ENCODE measurements at regions not wholly inside any gene's neighbourhood (a gene's known extent, or its start where the extent isn't known, plus 50 kb on each side); places are given as distances from the start of the nearest gene placed in this dataset.

DNA sequence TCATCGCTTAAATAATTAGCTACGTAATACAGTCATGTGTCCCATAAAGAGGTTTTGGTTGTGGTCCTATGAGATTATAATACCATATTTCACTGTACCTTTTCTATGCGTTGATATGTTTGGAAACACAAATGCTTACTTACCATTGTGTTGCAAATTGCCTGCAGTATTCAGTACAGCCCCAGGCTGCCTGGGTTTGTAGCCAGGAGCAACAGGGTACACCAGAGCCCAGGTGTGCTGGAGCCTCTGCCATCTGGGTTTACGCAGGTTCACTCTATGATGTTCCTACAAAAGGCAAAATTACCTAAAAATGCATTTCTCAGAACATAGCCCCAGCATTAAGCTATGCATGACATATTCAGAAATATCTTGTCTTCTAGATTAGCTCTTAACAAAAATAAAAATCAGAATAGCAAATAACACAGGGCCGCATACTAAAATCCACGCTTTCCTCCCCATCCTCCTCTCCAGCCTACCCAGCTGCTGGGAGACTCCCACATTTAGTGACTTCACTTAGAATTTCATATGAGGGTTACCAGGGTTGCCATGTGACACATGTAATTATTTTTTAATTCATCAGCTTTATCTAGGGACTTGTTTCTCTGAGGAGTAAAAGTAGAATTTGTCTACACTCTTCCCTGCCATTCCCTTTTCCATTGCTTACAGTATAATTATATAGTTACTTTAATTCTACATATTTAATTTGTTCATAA lies 559.0 kb upstream of the ADARB2 start:
- no peaks in the 10 kb centered on the region for H3K27me3 ChIP-seq (ENCODE audit: control insufficient read depth, insufficient read depth, low read length)
- WGBS (ENCODE audit: insufficient coverage, low lambda C conversion rate), result 100% methylated on average over 1 of the region's 6 CpGs
- no peaks in the 10 kb centered on the region for H3K4me1 ChIP-seq (ENCODE audit: control insufficient read depth, insufficient read depth, low read length)
- H3K27ac ChIP-seq (ENCODE audit: low read length), result no peak overlapping the region
- H3K9me3 ChIP-seq (ENCODE audit: control insufficient read depth, low read depth, low read length), result no peaks in the 10 kb centered on the region
- DNase-seq, result no peak
- no peaks in the 10 kb centered on the region for H3K36me3 ChIP-seq (ENCODE audit: control insufficient read depth, insufficient read depth, low read length)
- no peak overlapping the region for H3K4me3 ChIP-seq (ENCODE audit: low read length)

DNA sequence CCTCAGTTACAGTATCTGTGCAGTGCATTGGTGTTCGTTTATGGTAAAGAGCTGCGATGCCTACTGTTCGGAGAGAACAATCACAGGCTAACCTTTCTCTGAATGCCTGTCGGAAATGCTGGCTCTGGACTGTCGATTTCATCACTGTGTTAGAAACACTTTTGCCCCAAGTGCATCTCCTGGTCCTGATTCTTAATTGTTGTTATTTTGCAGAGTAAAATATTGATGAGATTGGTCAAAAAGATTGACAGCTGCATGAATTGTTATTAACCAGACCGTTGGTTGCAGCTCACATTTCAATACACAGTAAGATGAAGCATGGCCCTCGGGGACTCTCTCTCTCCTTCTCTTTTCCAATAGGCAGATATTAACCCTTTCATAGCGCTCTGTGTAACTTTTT lies 557.4 kb upstream of the ADARB2 start:
- no peak for DNase-seq
- H3K27ac ChIP-seq (ENCODE audit: low read length), result no peak overlapping the region
- 38% methylated on average over 3 of the region's 8 CpGs for WGBS (ENCODE audit: insufficient coverage, low lambda C conversion rate)
- no peaks in the 10 kb centered on the region for H3K27me3 ChIP-seq (ENCODE audit: control insufficient read depth, insufficient read depth, low read length)
- no peak overlapping the region for H3K4me3 ChIP-seq (ENCODE audit: low read length)
- no peaks in the 10 kb centered on the region for H3K36me3 ChIP-seq (ENCODE audit: control insufficient read depth, insufficient read depth, low read length)
- H3K9me3 ChIP-seq (ENCODE audit: control insufficient read depth, low read depth, low read length), result no peaks in the 10 kb centered on the region
- no peaks in the 10 kb centered on the region for H3K4me1 ChIP-seq (ENCODE audit: control insufficient read depth, insufficient read depth, low read length)

DNA sequence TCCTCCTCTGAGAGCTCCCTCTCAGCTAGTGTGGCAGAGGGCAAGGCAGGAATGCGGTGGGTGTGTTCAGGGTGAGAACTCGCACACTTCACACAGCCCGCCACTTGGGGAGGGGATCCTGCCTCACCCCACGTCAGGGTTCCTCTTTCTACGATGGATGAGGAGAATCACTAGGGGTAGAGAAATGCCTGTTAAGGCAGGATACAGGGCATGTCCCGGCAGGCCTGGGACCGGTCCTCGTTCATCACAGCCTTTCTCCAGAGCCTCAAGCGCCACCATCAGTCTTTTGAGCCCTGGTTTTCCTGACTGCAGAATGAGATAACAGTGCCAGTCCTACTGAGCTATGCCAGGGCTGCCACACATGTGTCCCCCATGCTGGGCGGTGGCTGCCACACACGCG lies 546.7 kb upstream of the ADARB2 start:
- H3K9me3 ChIP-seq (ENCODE audit: control insufficient read depth, low read depth, low read length), result no peaks in the 10 kb centered on the region
- WGBS (ENCODE audit: insufficient coverage, low lambda C conversion rate), result no CpG with 5 or more reads among the region's 12 CpGs
- no peak overlapping the region for H3K27ac ChIP-seq (ENCODE audit: low read length)
- no peaks in the 10 kb centered on the region for H3K27me3 ChIP-seq (ENCODE audit: control insufficient read depth, insufficient read depth, low read length)
- H3K4me1 ChIP-seq (ENCODE audit: control insufficient read depth, insufficient read depth, low read length), result no peaks in the 10 kb centered on the region
- no peaks in the 10 kb centered on the region for H3K36me3 ChIP-seq (ENCODE audit: control insufficient read depth, insufficient read depth, low read length)
- no peak overlapping the region for H3K4me3 ChIP-seq (ENCODE audit: low read length)
- no peak for DNase-seq

GRCh38 chr10:2282202-2282601 lies 544.9 kb upstream of the ADARB2 start:
- H3K27ac ChIP-seq (ENCODE audit: low read length), result no peak overlapping the region
- DNase-seq, result no peak
- H3K4me1 ChIP-seq (ENCODE audit: control insufficient read depth, insufficient read depth, low read length), result no peaks in the 10 kb centered on the region
- WGBS (ENCODE audit: insufficient coverage, low lambda C conversion rate), result no CpG with 5 or more reads among the region's 7 CpGs
- no peaks in the 10 kb centered on the region for H3K27me3 ChIP-seq (ENCODE audit: control insufficient read depth, insufficient read depth, low read length)
- H3K9me3 ChIP-seq (ENCODE audit: control insufficient read depth, low read depth, low read length), result no peaks in the 10 kb centered on the region
- H3K36me3 ChIP-seq (ENCODE audit: control insufficient read depth, insufficient read depth, low read length), result no peaks in the 10 kb centered on the region
- no peak overlapping the region for H3K4me3 ChIP-seq (ENCODE audit: low read length)

DNA sequence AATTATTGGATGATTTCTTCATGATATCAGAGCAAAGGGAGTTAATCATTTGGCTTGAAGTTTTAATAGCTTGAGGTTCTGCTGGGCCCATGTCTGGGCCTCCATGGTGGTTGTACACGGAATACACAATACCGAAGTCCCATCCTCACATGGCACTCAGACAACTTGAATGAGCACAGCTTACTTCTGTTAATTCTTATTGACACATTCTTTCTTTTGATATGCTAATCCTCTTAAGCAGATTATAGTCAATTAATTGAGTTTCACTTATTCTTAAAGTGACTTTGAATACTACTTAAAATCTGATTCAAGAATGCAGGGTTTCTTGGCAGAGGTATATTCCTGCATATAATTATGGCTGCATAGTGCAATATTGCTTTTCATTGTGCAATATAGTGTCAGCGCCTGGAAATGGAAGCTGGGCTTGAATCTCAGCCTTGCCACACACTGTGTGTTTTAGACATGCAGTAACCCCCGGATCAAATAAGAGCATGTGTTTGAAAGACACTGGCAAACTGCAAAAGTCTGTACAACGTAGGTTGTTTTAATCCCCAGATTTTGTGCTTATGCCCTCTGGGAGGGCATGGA lies 543.5 kb upstream of the ADARB2 start:
- Histone ChIP-seq H3K27me3 (ENCODE audit: control insufficient read depth, insufficient read depth, low read length) (no peaks in the 10 kb centered on the region), H3K36me3 (ENCODE audit: control insufficient read depth, insufficient read depth, low read length) (no peaks in the 10 kb centered on the region), H3K9me3 (ENCODE audit: control insufficient read depth, low read depth, low read length) (no peaks in the 10 kb centered on the region), H3K27ac (ENCODE audit: low read length) (no peak overlapping the region), H3K4me3 (ENCODE audit: low read length) (no peak overlapping the region), H3K4me1 (ENCODE audit: control insufficient read depth, insufficient read depth, low read length) (no peaks in the 10 kb centered on the region)
- no CpG with 5 or more reads among the region's 5 CpGs for WGBS (ENCODE audit: insufficient coverage, low lambda C conversion rate)
- DNase-seq, result no peak

DNA sequence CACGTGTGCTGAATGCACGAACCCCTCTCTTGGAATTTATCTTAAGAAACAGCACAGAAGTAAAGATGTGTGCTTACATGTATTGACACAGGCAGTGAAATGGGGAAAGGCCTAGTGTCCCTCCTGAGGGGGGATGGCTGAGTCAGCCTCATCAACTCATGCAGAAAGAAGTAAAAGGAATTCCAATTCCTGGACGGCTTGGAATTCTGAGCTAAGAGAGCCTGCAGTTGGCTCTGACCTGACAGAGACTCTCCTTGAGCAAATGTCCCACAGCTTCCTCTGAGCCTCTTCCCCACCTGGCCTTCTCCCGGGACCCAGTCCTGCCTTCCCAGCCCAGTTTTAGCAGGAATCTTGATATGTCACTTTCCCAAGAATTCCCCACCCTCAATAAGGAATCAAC lies 542.4 kb upstream of the ADARB2 start:
- H3K4me1 ChIP-seq (ENCODE audit: control insufficient read depth, insufficient read depth, low read length), result no peaks in the 10 kb centered on the region
- no peak for DNase-seq
- H3K4me3 ChIP-seq (ENCODE audit: low read length), result no peak overlapping the region
- H3K27me3 ChIP-seq (ENCODE audit: control insufficient read depth, insufficient read depth, low read length), result no peaks in the 10 kb centered on the region
- no CpG with 5 or more reads among the region's 4 CpGs for WGBS (ENCODE audit: insufficient coverage, low lambda C conversion rate)
- no peaks in the 10 kb centered on the region for H3K36me3 ChIP-seq (ENCODE audit: control insufficient read depth, insufficient read depth, low read length)
- no peaks in the 10 kb centered on the region for H3K9me3 ChIP-seq (ENCODE audit: control insufficient read depth, low read depth, low read length)
- no peak overlapping the region for H3K27ac ChIP-seq (ENCODE audit: low read length)

DNA sequence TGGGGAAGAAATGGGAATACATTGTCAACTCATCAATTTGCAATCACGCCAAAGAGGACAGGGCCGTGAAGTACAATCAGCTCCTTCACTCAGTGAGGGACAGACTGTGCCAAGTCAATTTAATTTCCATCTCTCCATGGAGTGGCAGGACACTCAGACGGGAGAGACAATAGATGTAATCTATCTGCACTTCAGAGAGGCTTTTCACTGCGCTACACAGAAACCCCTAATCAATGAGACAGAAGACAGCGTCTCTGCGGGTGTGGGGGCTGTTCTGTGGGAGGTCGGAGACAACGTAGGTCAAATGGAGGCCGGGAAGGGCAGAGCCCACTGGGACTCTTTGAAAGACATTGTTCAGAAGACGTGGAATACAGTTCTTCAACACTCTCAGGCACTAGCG lies 541.0 kb upstream of the ADARB2 start:
- Histone ChIP-seq H3K4me1 (ENCODE audit: control insufficient read depth, insufficient read depth, low read length) (no peaks in the 10 kb centered on the region), H3K36me3 (ENCODE audit: control insufficient read depth, insufficient read depth, low read length) (no peaks in the 10 kb centered on the region), H3K27me3 (ENCODE audit: control insufficient read depth, insufficient read depth, low read length) (no peaks in the 10 kb centered on the region), H3K9me3 (ENCODE audit: control insufficient read depth, low read depth, low read length) (no peaks in the 10 kb centered on the region), H3K27ac (ENCODE audit: low read length) (no peak overlapping the region), H3K4me3 (ENCODE audit: low read length) (no peak overlapping the region)
- WGBS (ENCODE audit: insufficient coverage, low lambda C conversion rate), result no CpG with 5 or more reads among the region's 11 CpGs
- DNase-seq, result no peak

DNA sequence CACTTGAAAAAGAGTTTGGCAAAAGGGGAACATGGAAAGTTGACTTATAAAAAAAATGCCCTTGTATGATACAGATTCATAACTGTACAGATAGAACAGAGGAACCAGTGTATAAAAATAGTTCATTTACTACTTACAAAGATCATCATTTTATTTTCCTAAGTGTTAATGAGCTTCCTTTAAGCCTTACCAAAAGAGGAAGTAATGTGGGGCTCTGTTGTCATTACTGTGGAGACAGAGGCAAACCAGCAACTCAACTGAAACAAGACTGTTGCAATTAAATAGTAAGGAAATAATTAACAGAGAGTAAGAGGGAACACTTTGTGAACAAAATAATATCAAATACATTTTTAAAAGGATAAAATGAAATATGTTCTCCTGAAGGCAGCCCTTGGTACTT lies 526.2 kb upstream of the ADARB2 start:
- no peak overlapping the region for H3K4me3 ChIP-seq (ENCODE audit: low read length)
- H3K36me3 ChIP-seq (ENCODE audit: control insufficient read depth, insufficient read depth, low read length), result no peaks in the 10 kb centered on the region
- no peak for DNase-seq
- no peaks in the 10 kb centered on the region for H3K27me3 ChIP-seq (ENCODE audit: control insufficient read depth, insufficient read depth, low read length)
- no peak overlapping the region for H3K27ac ChIP-seq (ENCODE audit: low read length)
- H3K9me3 ChIP-seq (ENCODE audit: control insufficient read depth, low read depth, low read length), result peaks cover 4% of the 10 kb centered on the region
- no peaks in the 10 kb centered on the region for H3K4me1 ChIP-seq (ENCODE audit: control insufficient read depth, insufficient read depth, low read length)

DNA sequence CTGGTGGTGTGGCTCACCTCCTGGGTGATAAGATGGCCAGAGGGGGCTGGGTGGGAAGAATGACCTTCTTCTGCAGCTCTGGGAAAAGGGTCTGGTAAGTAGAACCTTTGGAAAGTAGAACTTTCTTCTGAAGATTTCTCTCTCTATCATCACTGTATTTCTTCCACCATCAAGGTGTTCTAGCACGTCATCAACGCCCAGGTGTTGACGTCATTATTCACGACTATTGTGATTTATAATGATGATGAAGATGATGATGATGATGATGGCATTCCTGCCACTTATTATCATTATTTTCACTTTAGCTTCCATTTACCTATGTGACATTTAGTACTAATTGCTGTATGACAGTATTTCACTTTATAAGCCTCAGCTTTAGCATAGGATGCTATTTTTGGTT lies 525.6 kb upstream of the ADARB2 start:
- Histone ChIP-seq H3K9me3 (ENCODE audit: control insufficient read depth, low read depth, low read length) (peaks cover 7% of the 10 kb centered on the region), H3K4me3 (ENCODE audit: low read length) (no peak overlapping the region), H3K27ac (ENCODE audit: low read length) (no peak overlapping the region), H3K4me1 (ENCODE audit: control insufficient read depth, insufficient read depth, low read length) (no peaks in the 10 kb centered on the region), H3K36me3 (ENCODE audit: control insufficient read depth, insufficient read depth, low read length) (no peaks in the 10 kb centered on the region), H3K27me3 (ENCODE audit: control insufficient read depth, insufficient read depth, low read length) (no peaks in the 10 kb centered on the region)
- DNase-seq, result no peak
- no CpG with 5 or more reads among the region's 4 CpGs for WGBS (ENCODE audit: insufficient coverage, low lambda C conversion rate)

DNA sequence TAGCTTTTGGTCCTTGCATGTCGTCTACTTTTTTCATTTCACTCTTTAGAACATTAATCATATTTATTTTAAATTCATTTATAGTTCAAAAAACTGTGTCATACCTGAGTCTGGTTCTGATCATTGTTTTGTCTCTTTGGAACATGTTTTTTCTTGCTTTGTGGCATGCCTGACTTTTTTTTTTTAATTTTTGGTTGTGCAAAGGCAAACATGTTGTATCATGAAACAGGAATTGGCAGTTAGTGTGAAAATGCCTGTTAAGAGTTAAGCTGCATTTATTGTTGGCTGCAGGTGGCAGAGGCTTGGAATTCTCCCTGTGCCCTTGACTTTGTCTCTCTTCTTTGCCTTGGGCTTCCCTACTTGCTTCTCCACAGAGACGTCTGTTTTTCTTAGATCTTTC lies 525.0 kb upstream of the ADARB2 start:
- Histone ChIP-seq H3K4me3 (ENCODE audit: low read length) (no peak overlapping the region), H3K27ac (ENCODE audit: low read length) (no peak overlapping the region), H3K36me3 (ENCODE audit: control insufficient read depth, insufficient read depth, low read length) (no peaks in the 10 kb centered on the region), H3K27me3 (ENCODE audit: control insufficient read depth, insufficient read depth, low read length) (no peaks in the 10 kb centered on the region), H3K4me1 (ENCODE audit: control insufficient read depth, insufficient read depth, low read length) (no peaks in the 10 kb centered on the region), H3K9me3 (ENCODE audit: control insufficient read depth, low read depth, low read length) (peaks cover 7% of the 10 kb centered on the region)
- 93% methylated on average over 1 of the region's 2 CpGs for WGBS (ENCODE audit: insufficient coverage, low lambda C conversion rate)
- DNase-seq, result no peak

GRCh38 chr10:2256241-2256640 lies 518.9 kb upstream of the ADARB2 start:
- no peak overlapping the region for H3K27ac ChIP-seq (ENCODE audit: low read length)
- WGBS (ENCODE audit: insufficient coverage, low lambda C conversion rate), result no CpG with 5 or more reads among the region's 7 CpGs

More at GRCh38 chr10:2256241-2256640, 518.9 kb upstream of the ADARB2 start:
- Histone ChIP-seq H3K9me3 (ENCODE audit: control insufficient read depth, low read depth, low read length) (peaks cover 7% of the 10 kb centered on the region), H3K4me3 (ENCODE audit: low read length) (no peak overlapping the region), H3K27me3 (ENCODE audit: control insufficient read depth, insufficient read depth, low read length) (no peaks in the 10 kb centered on the region), H3K36me3 (ENCODE audit: control insufficient read depth, insufficient read depth, low read length) (no peaks in the 10 kb centered on the region), H3K4me1 (ENCODE audit: control insufficient read depth, insufficient read depth, low read length) (no peaks in the 10 kb centered on the region)
- no peak for DNase-seq

Measured in large intestine (tissue), 3 donors.